K562 (cell line): ENCODE measurements at regions not wholly inside any gene's neighbourhood (a gene's known extent, or its start where the extent isn't known, plus 50 kb on each side); places are given as distances from the start of the nearest gene placed in this dataset.

Source experiments
- ATAC-seq: fragments of 200-7000 bp; cut with Tn5 transposase; 3 replicates; pipeline ENCODE4 v1.9.1; 2020; ENCODE audit warnings: moderate library complexity
- BruUV-seq: library from RNA; stranded (reverse); fragments of 400-500 nt; replicated peaks from 2 replicates; lab custom pipeline; 2021; lab: Mats Ljungman, UMichigan
- CTCF ChIA-PET: fragments of 300-600 bp; formaldehyde crosslinking; extraction: SDS; loops from one replicate; lab custom pipeline; 2021; ENCODE audit warnings: low intra/inter-chr PET ratio; lab: Yijun Ruan, JAX
- POLR2A ChIA-PET: fragments of 300-600, 350-650 bp; sonication (Branson Sonifier 250); formaldehyde crosslinking; extraction: SDS; loops from one replicate; lab custom pipeline; 2021; ENCODE audit warnings: antibody characterized with exemption, inconsistent platforms; lab: Yijun Ruan, JAX
- DNase-seq, 4 experiments: peaks; one replicate each; pipeline versions ENCODE4 v3.0.0 to v3.0.0-alpha.2; 2011 to 2018; ENCODE audit warnings: low spot score in 3 of 4, mixed read lengths in 3 of 4; ENCODE audit errors: extremely low read depth in 1 of 4
- FAIRE-seq: peaks from 2 replicates; lab custom pipeline; 2011; peaks lifted over from hg19 to GRCh38; lab: Jason Lieb, UNC
- H2AFZ ChIP-seq: 2 replicates; pipeline ENCODE4 v1.6.0; 2011; ENCODE audit warnings: low read depth, low read length, control low read depth, inconsistent platforms
- H3K27ac ChIP-seq: fragments of 200-600 bp; 3 replicates; pipeline ENCODE4 v1.8.0; 2011; ENCODE audit warnings: low read depth, mild to moderate bottlenecking, control low read depth, inconsistent platforms, low read length, moderate library complexity, mixed read lengths; ENCODE audit errors: extremely low read depth
- H3K27me3 ChIP-seq, 2 experiments: fragments of 300-600 bp in 1 of 2; 2 replicates in 1 of 2; 3 replicates in 1 of 2; pipeline versions ENCODE4 v1.6.0 to v1.8.0; 2011; ENCODE audit warnings: inconsistent platforms in 2 of 2, low read length in 2 of 2, mild to moderate bottlenecking in 1 of 2, mixed read lengths in 1 of 2, moderate library complexity in 1 of 2; ENCODE audit not compliant: control insufficient read depth in 2 of 2, insufficient read depth in 2 of 2
- H3K36me3 ChIP-seq: fragments of 300-600 bp; 3 replicates; pipeline ENCODE4 v1.8.0; 2011; ENCODE audit warnings: mild to moderate bottlenecking, low read length, inconsistent platforms; ENCODE audit not compliant: control insufficient read depth, insufficient read depth
- H3K4me1 ChIP-seq, 2 experiments: fragments of 200-600 bp in 1 of 2; replicated peaks in 1 of 2; 2 replicates in 1 of 2; 3 replicates in 1 of 2; pipeline versions ENCODE4 v1.5.1 to v1.8.0; 2011; ENCODE audit warnings: inconsistent platforms in 2 of 2, low read length in 2 of 2, mild to moderate bottlenecking in 1 of 2, mixed read lengths in 1 of 2, moderate library complexity in 1 of 2; ENCODE audit not compliant: control insufficient read depth in 2 of 2, insufficient read depth in 2 of 2
- H3K4me2 ChIP-seq: 2 replicates; pipeline ENCODE4 v1.6.1; 2011; ENCODE audit warnings: low read length, control low read depth, inconsistent platforms, mixed read lengths; ENCODE audit not compliant: insufficient read depth
- H3K4me3 ChIP-seq: fragments of 200-600 bp; sonication (generic), shearing (Covaris generic); 2 replicates; pipeline ENCODE4 v1.5.1; 2016; ENCODE audit warnings: control low read depth, inconsistent platforms
- H3K79me2 ChIP-seq: fragments of 200-600 bp; 3 replicates; pipeline ENCODE4 v1.8.0; 2011; ENCODE audit warnings: low read length, inconsistent platforms; ENCODE audit not compliant: control insufficient read depth, insufficient read depth
- H3K9ac ChIP-seq, 2 experiments: 2 replicates each; pipeline versions ENCODE4 v1.6.0 to v1.6.1; 2011; ENCODE audit warnings: low read depth in 2 of 2, low read length in 2 of 2, control low read depth in 1 of 2, inconsistent platforms in 1 of 2, mild to moderate bottlenecking in 1 of 2, mixed read lengths in 1 of 2; ENCODE audit not compliant: insufficient read depth in 1 of 2
- H3K9me1 ChIP-seq: one replicate; pipeline ENCODE4 v1.6.0; 2011; ENCODE audit warnings: inconsistent platforms, mild to moderate bottlenecking, low read length, moderate library complexity; ENCODE audit not compliant: control insufficient read depth, insufficient read depth
- H3K9me3 ChIP-seq: replicated peaks from 2 replicates; pipeline ENCODE4 v1.5.1; 2011; ENCODE audit warnings: low read depth, low read length, inconsistent platforms; ENCODE audit not compliant: control insufficient read depth, insufficient read depth
- H4K20me1 ChIP-seq: replicated peaks from 2 replicates; pipeline ENCODE4 v1.6.1; 2011; ENCODE audit warnings: low read length, inconsistent platforms, mixed read lengths; ENCODE audit not compliant: control insufficient read depth, insufficient read depth
- BCLAF1 ChIP-seq, 2 experiments: fragments of 450-650 bp in 1 of 2; IDR thresholded peaks; 2 replicates each; pipeline ENCODE4 v1.6.1; 2011 to 2017; ENCODE audit warnings: low read depth in 2 of 2, antibody characterized with exemption in 1 of 2, borderline replicate concordance in 1 of 2, low read length in 1 of 2, mild to moderate bottlenecking in 1 of 2, mixed read lengths in 1 of 2; ENCODE audit not compliant: control insufficient read depth in 1 of 2
- CBX8 ChIP-seq: fragments of 200-600 bp; sonication (generic); IDR thresholded peaks from 2 replicates; pipeline ENCODE4 v1.6.1; 2012; ENCODE audit warnings: borderline replicate concordance, mixed run types, low read depth, mild to moderate bottlenecking, moderate library complexity, mixed read lengths, low read length, control low read depth, inconsistent platforms; ENCODE audit not compliant: poor library complexity, severe bottlenecking; ENCODE audit errors: extremely low read depth
- CCNT2 ChIP-seq: IDR thresholded peaks from 2 replicates; pipeline ENCODE4 v1.6.1; 2011; ENCODE audit warnings: borderline replicate concordance, low read depth, mild to moderate bottlenecking, moderate library complexity, mixed read lengths, low read length; ENCODE audit not compliant: insufficient read length; ENCODE audit errors: extremely low read depth
- GATA2 ChIP-seq: sonication (generic); formaldehyde crosslinking; IDR thresholded peaks from 2 replicates; pipeline ENCODE4 v1.4.0; 2020; ENCODE audit warnings: mild to moderate bottlenecking, missing genetic modification reagents
- PHF21A ChIP-seq: fragments of 450-650 bp; IDR thresholded peaks from 2 replicates; pipeline ENCODE4 v1.6.1; 2017; ENCODE audit warnings: low read depth, borderline replicate concordance
- RNF2 ChIP-seq: sonication (generic); IDR thresholded peaks from 2 replicates; pipeline ENCODE4 v1.6.1; 2016
- SNAPC5 ChIP-seq: fragments of 250-450 bp; sonication (Bioruptor Pico); IDR thresholded peaks from 2 replicates; pipeline ENCODE4 v1.8.0; 2021; ENCODE audit warnings: moderate library complexity, mild to moderate bottlenecking, inconsistent platforms
- ZMIZ1 ChIP-seq, 2 experiments: fragments of 150-350 bp in 1 of 2; IDR thresholded peaks; 2 replicates each; pipeline ENCODE4 v1.6.1; 2012 to 2016; ENCODE audit warnings: low read depth in 2 of 2, low read length in 2 of 2, mild to moderate bottlenecking in 1 of 2, moderate library complexity in 1 of 2
- ZNF518B ChIP-seq: fragments of 250-450 bp; sonication (Bioruptor Pico); IDR thresholded peaks from 2 replicates; pipeline ENCODE4 v1.5.0; 2021; ENCODE audit warnings: mild to moderate bottlenecking, moderate library complexity
- ZZZ3 ChIP-seq: fragments of 450-650 bp; IDR thresholded peaks from 2 replicates; pipeline ENCODE4 v1.6.1; 2016; ENCODE audit warnings: antibody characterized with exemption, mild to moderate bottlenecking, moderate library complexity
- WGBS: fragments of 100-300 bp; shearing (Covaris generic); methylation state at CpG from one replicate; pipeline ENCODE4 v1.1.6; 2016; ENCODE audit warnings: low coverage, mixed read lengths; ENCODE audit not compliant: insufficient coverage; ENCODE audit errors: missing lambda C conversion rate; 5-methylcytosine and 5-hydroxymethylcytosine counted together
- in situ Hi-C: fragments of 300-500 bp; cut with MboI; formaldehyde crosslinking; loops from 4 replicates; pipeline ENCODE4 v1.15.0; 2018; ENCODE audit warnings: inconsistent platforms, mixed read lengths
- intact Hi-C: fragments of 100-400 bp; cut with micrococcal nuclease; formaldehyde crosslinking; loops from 2 replicates; pipeline ENCODE4 v1.14.2; 2022

GRCh38 chr2:145055651-145056050 is 535.7 kb upstream of the ZEB2 start (continued):
- TF ChIP-seq ZMIZ1 (IDR thresholded peaks at IDR 0.05; ENCODE audit: low read depth in 2 of 2, low read length in 2 of 2) = no peak
- TF ChIP-seq RNF2 = no peak
- TF ChIP-seq CBX8 = no peak
- TF ChIP-seq GATA2 = no peak
- TF ChIP-seq CCNT2 = no peak
- TF ChIP-seq ZZZ3 = no peak
- no peak for TF ChIP-seq PHF21A

- FAIRE-seq (no peak), DNase-seq (no peak), ATAC-seq (no peak)
- Histone ChIP-seq H3K4me2 (no peak overlapping the region), H3K36me3 (no peaks in the 10 kb centered on the region), H3K79me2 (no peaks in the 10 kb centered on the region), H3K9me3 (no peaks in the 10 kb centered on the region), H2AFZ (peak overlapping the region; percentile 38; the same call in 1 of the 2 replicates), H3K4me1 (no peaks in the 10 kb centered on the region), H3K27me3 (no peaks in the 10 kb centered on the region), H3K9ac (no peak overlapping the region), H3K4me3 (no peak overlapping the region), H3K27ac (no peak overlapping the region), H3K9me1 (no peaks in the 10 kb centered on the region), H4K20me1 (no peaks in the 10 kb centered on the region)
- no TSS peak for BruUV-seq
- in situ Hi-C loops = no loop called here
- ChIA-PET POLR2A (no interaction called here), CTCF (no interaction called here)
- intact Hi-C loops = no loop called here
- WGBS = 24% methylated on average over 2 of the region's 2 CpGs
- TF ChIP-seq ZNF518B (CRISPR knock-in tag) = no peak
- TF ChIP-seq BCLAF1 (IDR thresholded peaks at IDR 0.05; ENCODE audit: borderline replicate concordance in 1 of 2, control insufficient read depth in 1 of 2, low read depth in 2 of 2, low read length in 1 of 2) = no peak
- TF ChIP-seq SNAPC5 (CRISPR knock-in tag) = no peak
Measured at GRCh38 chr2:145050134-145050533, 530.2 kb upstream of the ZEB2 start.
